Glomerular visceral epithelial cell (primary cell): ENCODE measurements at regions not wholly inside any gene's neighbourhood (a gene's known extent, or its start where the extent isn't known, plus 50 kb on each side); places are given as distances from the start of the nearest gene placed in this dataset.
"Not testable (repeated sequence)": the region's sequence is repeated elsewhere in the genome, so short reads cannot be mapped to it uniquely, and the experiment has no call there.

Experiments used
- DNase-seq: peaks from one replicate; pipeline ENCODE4 v3.0.0-alpha.2; 2016; ENCODE audit errors: extremely low spot score

- no peak for DNase-seq
Observed at GRCh38 chr14:44785096-44785495, 176.7 kb downstream of the KLHL28 start.

- DNase-seq: no peak
Observed at GRCh38 chr14:44783901-44784300, 177.8 kb downstream of the KLHL28 start.

GRCh38 chr14:44782775-44783238 is 178.9 kb downstream of the KLHL28 start:
- peak; percentile 78 for DNase-seq

- no peak for DNase-seq
Observed at GRCh38 chr14:44780989-44781388, 180.8 kb downstream of the KLHL28 start.

- DNase-seq: peak; percentile 28
Observed at GRCh38 chr14:44778604-44779003, 183.1 kb downstream of the KLHL28 start.

GRCh38 chr14:44777584-44777983 is 184.2 kb downstream of the KLHL28 start:
- DNase-seq: no peak

- no peak for DNase-seq
Observed at GRCh38 chr14:44775248-44775647, 186.5 kb downstream of the KLHL28 start.

- no peak for DNase-seq
Observed at GRCh38 chr14:44774396-44774795, 187.4 kb downstream of the KLHL28 start.

GRCh38 chr14:44771496-44771895 is 190.3 kb downstream of the KLHL28 start:
- no peak for DNase-seq

- DNase-seq: no peak
Observed at GRCh38 chr14:44770201-44770600, 191.5 kb downstream of the KLHL28 start.

- DNase-seq: no peak
Observed at GRCh38 chr14:44768935-44769334, 192.8 kb downstream of the KLHL28 start.

GRCh38 chr14:44767646-44768173 is 194.0 kb downstream of the KLHL28 start:
- no peak for DNase-seq

GRCh38 chr14:44766285-44766684 is 195.5 kb downstream of the KLHL28 start:
- no peak for DNase-seq

GRCh38 chr14:44763356-44763755 is 198.4 kb downstream of the KLHL28 start:
- no peak for DNase-seq

- no peak for DNase-seq
Observed at GRCh38 chr14:44759277-44759676, 202.5 kb downstream of the KLHL28 start.

- no peak for DNase-seq
Observed at GRCh38 chr14:44756554-44756953, 205.2 kb downstream of the KLHL28 start.

GRCh38 chr14:44745371-44745770 is 216.4 kb downstream of the KLHL28 start:
- no peak for DNase-seq

GRCh38 chr14:44742202-44742601 is 219.5 kb downstream of the KLHL28 start:
- DNase-seq: no peak

GRCh38 chr14:44741431-44741830 is 220.3 kb downstream of the KLHL28 start:
- no peak for DNase-seq

GRCh38 chr14:44736326-44736725 is 225.4 kb downstream of the KLHL28 start:
- no peak for DNase-seq

GRCh38 chr14:44732144-44732543 is 225.1 kb upstream of the FSCB start:
- DNase-seq: no peak

- DNase-seq: no peak
Observed at GRCh38 chr14:44730860-44731259, 223.8 kb upstream of the FSCB start.

GRCh38 chr14:44721395-44721794 is 214.3 kb upstream of the FSCB start:
- DNase-seq: not testable (repeated sequence)

- DNase-seq: no peak
Observed at GRCh38 chr14:44720707-44721106, 213.6 kb upstream of the FSCB start.
